Astrocyte (in vitro differentiated cells and primary cell): ENCODE measurements at regions not wholly inside any gene's neighbourhood (a gene's known extent, or its start where the extent isn't known, plus 50 kb on each side); places are given as distances from the start of the nearest gene placed in this dataset.

ENCODE experiments used
- DNase-seq: peaks from one replicate; pipeline ENCODE4 v3.0.0-alpha.2; 2010; ENCODE audit warnings: low read depth
- FAIRE-seq: peaks from 2 replicates; lab custom pipeline; 2011; peaks lifted over from hg19 to GRCh38; lab: Jason Lieb, UNC
- H2AFZ ChIP-seq: 2 replicates; pipeline ENCODE4 v1.6.0; 2012; ENCODE audit warnings: low read depth, low read length, inconsistent platforms
- H3K27ac ChIP-seq: 2 replicates; pipeline ENCODE4 v1.5.1; 2011; ENCODE audit warnings: low read depth, low read length, inconsistent platforms
- H3K27me3 ChIP-seq: 2 replicates; pipeline ENCODE4 v1.6.0; 2011; ENCODE audit warnings: low read length, inconsistent platforms; ENCODE audit not compliant: insufficient read depth
- H3K36me3 ChIP-seq: 2 replicates; pipeline ENCODE4 v1.5.1; 2011; ENCODE audit warnings: low read length, inconsistent platforms; ENCODE audit not compliant: insufficient read depth
- H3K4me1 ChIP-seq: 2 replicates; pipeline ENCODE4 v1.5.1; 2011; ENCODE audit warnings: low read length, inconsistent platforms; ENCODE audit not compliant: insufficient read depth
- H3K4me2 ChIP-seq: 2 replicates; pipeline ENCODE4 v1.6.0; 2012; ENCODE audit warnings: low read length, inconsistent platforms
- H3K4me3 ChIP-seq: 2 replicates; pipeline ENCODE4 v1.5.1; 2011; ENCODE audit warnings: low read depth, mild to moderate bottlenecking, low read length, inconsistent platforms; ENCODE audit not compliant: insufficient read depth
- H3K79me2 ChIP-seq: 2 replicates; pipeline ENCODE4 v1.6.0; 2012; ENCODE audit warnings: mild to moderate bottlenecking, low read length, inconsistent platforms; ENCODE audit not compliant: insufficient read depth
- H3K9ac ChIP-seq: 2 replicates; pipeline ENCODE4 v1.6.0; 2012; ENCODE audit warnings: mild to moderate bottlenecking, low read length, inconsistent platforms
- H3K9me3 ChIP-seq: 2 replicates; pipeline ENCODE4 v1.5.1; 2012; ENCODE audit warnings: low read depth, mild to moderate bottlenecking, low read length, inconsistent platforms; ENCODE audit not compliant: insufficient read depth
- H4K20me1 ChIP-seq: 2 replicates; pipeline ENCODE4 v1.6.0; 2012; ENCODE audit warnings: low read length, inconsistent platforms; ENCODE audit not compliant: insufficient read depth
- H3K27ac Mint-ChIP-seq: one replicate; pipeline ENCODE4 v1.8.0; 2021; ENCODE audit warnings: mild to moderate bottlenecking, mixed read lengths; ENCODE audit not compliant: unreplicated experiment
- H3K27me3 Mint-ChIP-seq: one replicate; pipeline ENCODE4 v1.8.0; 2021; ENCODE audit warnings: low read depth, mixed read lengths; ENCODE audit not compliant: unreplicated experiment
- H3K36me3 Mint-ChIP-seq: one replicate; pipeline ENCODE4 v1.8.0; 2021; ENCODE audit warnings: low read depth, mixed read lengths; ENCODE audit not compliant: unreplicated experiment
- H3K4me1 Mint-ChIP-seq: one replicate; pipeline ENCODE4 v1.8.0; 2021; ENCODE audit warnings: low read depth, mixed read lengths; ENCODE audit not compliant: unreplicated experiment
- H3K4me3 Mint-ChIP-seq: one replicate; pipeline ENCODE4 v1.8.0; 2021; ENCODE audit warnings: mild to moderate bottlenecking, moderate library complexity, mixed read lengths; ENCODE audit not compliant: unreplicated experiment
- H3K9me3 Mint-ChIP-seq: one replicate; pipeline ENCODE4 v1.8.0; 2021; ENCODE audit warnings: mild to moderate bottlenecking, mixed read lengths; ENCODE audit not compliant: unreplicated experiment
- EZH2 ChIP-seq: IDR thresholded peaks from 2 replicates; pipeline ENCODE4 v1.6.1; 2012; ENCODE audit warnings: mild to moderate bottlenecking, low read length, inconsistent platforms; ENCODE audit not compliant: insufficient read depth
- TF ChIP-seq, protein P1 (sequence below): IDR thresholded peaks from 2 replicates; pipeline ENCODE4 v1.5.1; 2011; ENCODE audit warnings: low read depth, mild to moderate bottlenecking, inconsistent platforms, low read length, moderate library complexity; ENCODE audit not compliant: insufficient read depth

DNA sequence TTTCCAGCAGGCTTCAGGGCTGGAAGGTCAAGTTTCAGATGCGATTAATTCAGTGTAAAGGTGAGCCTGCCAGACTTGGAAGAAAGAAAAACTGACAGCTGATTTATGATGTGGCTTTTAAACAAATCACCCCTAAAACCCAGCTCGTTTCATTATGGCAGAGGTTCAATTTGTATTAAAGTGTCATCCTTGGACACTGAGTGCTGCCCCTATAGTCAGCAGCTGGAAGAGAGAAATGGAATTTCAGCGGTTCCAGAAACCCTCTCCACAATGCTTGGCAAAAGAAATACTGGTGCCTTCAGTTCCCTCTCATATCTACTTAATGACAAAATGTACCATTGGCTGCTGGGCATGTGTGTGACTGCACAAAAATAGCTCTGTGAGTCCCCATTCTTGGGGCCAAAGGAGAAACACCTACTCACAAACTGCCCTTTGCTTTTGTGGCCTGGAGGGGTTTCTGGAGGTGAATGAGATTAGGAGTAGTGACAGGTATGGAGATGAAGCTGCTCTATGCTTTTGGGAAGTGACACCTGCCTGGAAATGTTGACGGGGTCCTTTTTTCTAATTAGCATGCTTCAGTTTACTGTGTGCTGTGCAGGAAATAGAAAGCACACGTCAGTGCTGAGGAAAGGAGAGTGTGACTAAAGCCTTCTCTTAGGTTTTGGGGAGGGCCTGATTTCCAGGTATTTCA is 95.1 kb upstream of the TSPAN2 start:
- FAIRE-seq (no peak), DNase-seq (peak; percentile 48)
- no peaks in the 10 kb centered on the region for H3K9me3 ChIP-seq
- H3K36me3 ChIP-seq: no peaks in the 10 kb centered on the region
- Mint-ChIP-seq H3K36me3 (no peaks in the 10 kb centered on the region), H3K27ac (peak overlapping the region; percentile 92), H3K27me3 (no peaks in the 10 kb centered on the region), H3K4me1 (peaks cover 45% of the 10 kb centered on the region), H3K4me3 (no peak overlapping the region), H3K9me3 (peaks cover 1% of the 10 kb centered on the region)
- H3K4me1 ChIP-seq: peaks cover 26% of the 10 kb centered on the region
- H2AFZ ChIP-seq: peak overlapping the region; percentile 24
- H3K27ac ChIP-seq: no peak overlapping the region
- H4K20me1 ChIP-seq: no peaks in the 10 kb centered on the region
- no peak overlapping the region for H3K4me3 ChIP-seq
- no peaks in the 10 kb centered on the region for H3K79me2 ChIP-seq
- H3K27me3 ChIP-seq: no peaks in the 10 kb centered on the region
- H3K4me2 ChIP-seq: peak overlapping the region; percentile 53
- no peak for TF ChIP-seq EZH2
- TF ChIP-seq, protein P1, sequence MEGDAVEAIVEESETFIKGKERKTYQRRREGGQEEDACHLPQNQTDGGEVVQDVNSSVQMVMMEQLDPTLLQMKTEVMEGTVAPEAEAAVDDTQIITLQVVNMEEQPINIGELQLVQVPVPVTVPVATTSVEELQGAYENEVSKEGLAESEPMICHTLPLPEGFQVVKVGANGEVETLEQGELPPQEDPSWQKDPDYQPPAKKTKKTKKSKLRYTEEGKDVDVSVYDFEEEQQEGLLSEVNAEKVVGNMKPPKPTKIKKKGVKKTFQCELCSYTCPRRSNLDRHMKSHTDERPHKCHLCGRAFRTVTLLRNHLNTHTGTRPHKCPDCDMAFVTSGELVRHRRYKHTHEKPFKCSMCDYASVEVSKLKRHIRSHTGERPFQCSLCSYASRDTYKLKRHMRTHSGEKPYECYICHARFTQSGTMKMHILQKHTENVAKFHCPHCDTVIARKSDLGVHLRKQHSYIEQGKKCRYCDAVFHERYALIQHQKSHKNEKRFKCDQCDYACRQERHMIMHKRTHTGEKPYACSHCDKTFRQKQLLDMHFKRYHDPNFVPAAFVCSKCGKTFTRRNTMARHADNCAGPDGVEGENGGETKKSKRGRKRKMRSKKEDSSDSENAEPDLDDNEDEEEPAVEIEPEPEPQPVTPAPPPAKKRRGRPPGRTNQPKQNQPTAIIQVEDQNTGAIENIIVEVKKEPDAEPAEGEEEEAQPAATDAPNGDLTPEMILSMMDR: peak; percentile 7
- H3K9ac ChIP-seq: no peak overlapping the region

DNA sequence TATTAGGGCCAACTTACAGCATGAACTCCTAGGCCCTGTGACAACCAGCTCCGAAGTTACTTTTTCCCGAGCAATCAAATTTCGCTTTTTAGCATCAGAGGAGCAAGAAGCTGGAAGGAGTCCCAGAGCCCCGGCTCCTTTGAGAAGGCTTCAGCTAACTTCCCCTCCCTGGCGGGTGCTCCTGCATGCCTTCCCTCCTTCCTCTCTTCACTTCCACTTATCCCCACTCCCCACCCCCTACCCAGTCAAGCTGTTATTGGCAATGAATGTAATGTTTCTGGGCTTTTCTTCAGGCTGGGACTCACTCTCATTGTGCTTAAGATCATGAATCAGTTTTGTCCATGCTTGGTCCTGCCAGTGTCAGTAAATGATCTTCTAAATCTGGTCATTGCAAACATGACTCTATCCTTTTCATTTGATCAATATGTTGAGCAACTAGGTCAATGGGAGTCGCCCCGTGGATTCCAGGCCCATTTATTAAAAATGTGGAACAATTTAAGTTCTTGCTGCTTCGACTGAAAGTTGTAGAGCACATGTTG is 94.5 kb upstream of the TSPAN2 start:
- H3K27ac Mint-ChIP-seq: peak overlapping the region; percentile 36
- no peak for TF ChIP-seq EZH2
- TF ChIP-seq, protein P1: no peak
- Histone ChIP-seq H3K27ac (no peak overlapping the region), H2AFZ (no peak overlapping the region), H3K36me3 (no peaks in the 10 kb centered on the region), H3K9ac (no peak overlapping the region), H3K27me3 (no peaks in the 10 kb centered on the region), H3K79me2 (no peaks in the 10 kb centered on the region), H4K20me1 (no peaks in the 10 kb centered on the region), H3K4me2 (no peak overlapping the region), H3K4me3 (no peak overlapping the region), H3K9me3 (no peaks in the 10 kb centered on the region), H3K4me1 (peaks cover 27% of the 10 kb centered on the region)
- no peak for FAIRE-seq
- no peaks in the 10 kb centered on the region for H3K36me3 Mint-ChIP-seq
- H3K9me3 Mint-ChIP-seq: peaks cover 1% of the 10 kb centered on the region
- DNase-seq: peak; percentile 18
- H3K27me3 Mint-ChIP-seq: no peaks in the 10 kb centered on the region
- no peak overlapping the region for H3K4me3 Mint-ChIP-seq
- H3K4me1 Mint-ChIP-seq: peaks cover 45% of the 10 kb centered on the region

DNA sequence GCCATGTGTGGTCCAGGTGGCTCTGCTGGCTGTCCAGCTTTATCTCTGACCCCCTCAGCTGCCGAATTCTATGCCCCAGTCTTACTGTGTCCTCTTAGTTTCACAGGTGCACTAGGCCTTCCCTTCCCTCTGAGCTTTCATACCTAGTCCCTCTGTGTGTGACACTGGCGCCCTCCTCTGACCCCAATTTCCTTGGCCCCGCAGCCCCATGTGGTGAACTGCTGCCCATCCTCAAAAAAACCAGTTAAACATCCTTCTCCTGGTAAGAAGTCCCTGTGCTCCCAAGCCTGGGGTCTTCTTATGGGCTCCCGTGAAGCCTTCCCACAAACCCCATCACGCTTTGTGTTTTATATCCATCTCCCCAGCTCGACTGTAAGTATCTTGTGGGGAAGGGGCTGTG is 93.9 kb upstream of the TSPAN2 start:
- no peak overlapping the region for H3K4me3 Mint-ChIP-seq
- peaks cover 42% of the 10 kb centered on the region for H3K4me1 Mint-ChIP-seq

More for the DNA sequence above, 93.9 kb upstream of the TSPAN2 start:
- H3K9me3 Mint-ChIP-seq: peaks cover 1% of the 10 kb centered on the region
- no peaks in the 10 kb centered on the region for H3K27me3 ChIP-seq
- H3K36me3 ChIP-seq: no peaks in the 10 kb centered on the region
- FAIRE-seq (no peak), DNase-seq (no peak)
- H3K27me3 Mint-ChIP-seq: no peaks in the 10 kb centered on the region
- H2AFZ ChIP-seq: no peak overlapping the region
- H3K4me3 ChIP-seq: no peak overlapping the region
- no peaks in the 10 kb centered on the region for H3K79me2 ChIP-seq
- H3K27ac Mint-ChIP-seq: peak overlapping the region; percentile 36
- H3K36me3 Mint-ChIP-seq: no peaks in the 10 kb centered on the region
- TF ChIP-seq, protein P1: no peak
- TF ChIP-seq EZH2: no peak
- no peak overlapping the region for H3K9ac ChIP-seq
- H3K27ac ChIP-seq: no peak overlapping the region
- H3K4me1 ChIP-seq: peaks cover 28% of the 10 kb centered on the region
- no peaks in the 10 kb centered on the region for H4K20me1 ChIP-seq
- H3K4me2 ChIP-seq: no peak overlapping the region
- H3K9me3 ChIP-seq: no peaks in the 10 kb centered on the region
